DND-41 (cell line): ENCODE measurements at regions not wholly inside any gene's neighbourhood (a gene's known extent, or its start where the extent isn't known, plus 50 kb on each side); places are given as distances from the start of the nearest gene placed in this dataset.

Experiments used
- ATAC-seq: fragments of 200-7000 bp; cut with Tn5 transposase; 3 replicates; pipeline ENCODE4 v1.9.1; 2021; ENCODE audit warnings: low read depth; ENCODE audit not compliant: insufficient read depth
- DNase-seq: peaks from one replicate; pipeline ENCODE4 v3.0.0-alpha.2; 2020
- H2AFZ ChIP-seq: 2 replicates; pipeline ENCODE4 v1.6.0; 2012; ENCODE audit warnings: low read depth, low read length
- H3K27ac ChIP-seq: 2 replicates; pipeline ENCODE4 v1.5.1; 2012; ENCODE audit warnings: low read length, inconsistent platforms
- H3K27me3 ChIP-seq: fragments of 200-600 bp; sonication (generic); 2 replicates; pipeline ENCODE4 v1.6.0; 2012; ENCODE audit warnings: low read length, mild to moderate bottlenecking, inconsistent platforms; ENCODE audit not compliant: insufficient read depth, poor library complexity
- H3K36me3 ChIP-seq: 2 replicates; pipeline ENCODE4 v1.5.1; 2012; ENCODE audit warnings: low read length, inconsistent platforms; ENCODE audit not compliant: insufficient read depth
- H3K4me1 ChIP-seq: 2 replicates; pipeline ENCODE4 v1.5.1; 2012; ENCODE audit warnings: mild to moderate bottlenecking, low read length; ENCODE audit not compliant: insufficient read depth
- H3K4me2 ChIP-seq: 2 replicates; pipeline ENCODE4 v1.6.0; 2012; ENCODE audit warnings: mild to moderate bottlenecking, moderate library complexity, low read length, inconsistent platforms; ENCODE audit not compliant: insufficient read depth
- H3K4me3 ChIP-seq, 2 experiments: fragments of 200-600 bp in 1 of 2; shearing (Covaris generic) in 1 of 2; 2 replicates each; pipeline ENCODE4 v1.5.1; 2012 to 2016; ENCODE audit warnings: inconsistent platforms in 2 of 2, low read length in 2 of 2, mild to moderate bottlenecking in 2 of 2, low read depth in 1 of 2, moderate library complexity in 1 of 2
- H3K79me2 ChIP-seq: 2 replicates; pipeline ENCODE4 v1.6.0; 2012; ENCODE audit warnings: low read length, inconsistent platforms; ENCODE audit not compliant: insufficient read depth
- H3K9ac ChIP-seq: 2 replicates; pipeline ENCODE4 v1.6.0; 2012; ENCODE audit warnings: low read depth, mild to moderate bottlenecking, inconsistent platforms, low read length, moderate library complexity
- H3K9me3 ChIP-seq: 2 replicates; pipeline ENCODE4 v1.5.1; 2012; ENCODE audit warnings: low read length, moderate library complexity, mild to moderate bottlenecking, inconsistent platforms; ENCODE audit not compliant: insufficient read depth, severe bottlenecking
- H4K20me1 ChIP-seq: 2 replicates; pipeline ENCODE4 v1.6.0; 2012; ENCODE audit warnings: low read length; ENCODE audit not compliant: insufficient read depth
- CTCF ChIP-seq: IDR thresholded peaks from 2 replicates; pipeline ENCODE4 v1.5.1; 2012; ENCODE audit warnings: borderline replicate concordance, low read length, moderate library complexity, mild to moderate bottlenecking; ENCODE audit not compliant: poor library complexity, severe bottlenecking; ENCODE audit errors: extremely low read depth
- EZH2 ChIP-seq: IDR thresholded peaks from 3 replicates; pipeline ENCODE4 v1.6.1; 2012; ENCODE audit warnings: borderline replicate concordance, low read depth, mild to moderate bottlenecking, moderate library complexity, low read length, inconsistent platforms; ENCODE audit not compliant: severe bottlenecking

GRCh38 chr2:134132490-134132857 is 121.4 kb upstream of the MGAT5 start:
- Histone ChIP-seq H3K27me3 (no peaks in the 10 kb centered on the region), H3K9me3 (no peaks in the 10 kb centered on the region), H3K79me2 (peaks cover 92% of the 10 kb centered on the region), H2AFZ (no peak overlapping the region), H3K4me1 (no peaks in the 10 kb centered on the region), H3K9ac (no peak overlapping the region), H3K36me3 (peaks cover 9% of the 10 kb centered on the region; the same call in 1 of the 2 replicates), H3K4me2 (no peak overlapping the region), H3K27ac (0 out of 2 replicates have a peak overlapping the region, but pooled peaks have one; percentile 13), H4K20me1 (peaks cover 56% of the 10 kb centered on the region), H3K4me3 (no peak overlapping the region)
- TF ChIP-seq EZH2 = no peak
- no peak for TF ChIP-seq CTCF
- ATAC-seq (no peak), DNase-seq (no peak)

- Histone ChIP-seq H3K36me3 (0 out of 2 replicates have a peak, but pooled peaks cover 9% of the 10 kb centered on the region), H3K27me3 (no peaks in the 10 kb centered on the region), H3K4me3 (no peak overlapping the region), H4K20me1 (peaks cover 53% of the 10 kb centered on the region), H3K27ac (no peak overlapping the region), H2AFZ (no peak overlapping the region), H3K9me3 (no peaks in the 10 kb centered on the region), H3K79me2 (peaks cover 91% of the 10 kb centered on the region), H3K9ac (no peak overlapping the region), H3K4me2 (no peak overlapping the region), H3K4me1 (no peaks in the 10 kb centered on the region)
- no peak for TF ChIP-seq EZH2
- TF ChIP-seq CTCF = no peak
- ATAC-seq (no peak), DNase-seq (no peak)
Observed at GRCh38 chr2:134133622-134134312, 120.1 kb upstream of the MGAT5 start.

- H3K27me3 ChIP-seq = no peaks in the 10 kb centered on the region
- DNase-seq (no peak), ATAC-seq (no peak)
- H3K36me3 ChIP-seq = 0 out of 2 replicates have a peak, but pooled peaks cover 9% of the 10 kb centered on the region
- no peaks in the 10 kb centered on the region for H3K4me1 ChIP-seq
- H3K27ac ChIP-seq = no peak overlapping the region
- H3K79me2 ChIP-seq = peaks cover 91% of the 10 kb centered on the region
- H3K9ac ChIP-seq = no peak overlapping the region
- H3K4me2 ChIP-seq = no peak overlapping the region
- no peaks in the 10 kb centered on the region for H3K9me3 ChIP-seq
- TF ChIP-seq CTCF = no peak
- TF ChIP-seq EZH2 = no peak
- H4K20me1 ChIP-seq = peaks cover 49% of the 10 kb centered on the region; the same call in 1 of the 2 replicates
- no peak overlapping the region for H2AFZ ChIP-seq
- no peak overlapping the region for H3K4me3 ChIP-seq
Observed at GRCh38 chr2:134134313-134134706, 119.6 kb upstream of the MGAT5 start.
